ENCODE measurements at regions not wholly inside any gene's neighbourhood (a gene's known extent, or its start where the extent isn't known, plus 50 kb on each side); places are given as distances from the start of the nearest gene placed in this dataset.

GRCh38 chr3:34599595-34599994 is 801.2 kb downstream of the PDCD6IP start:
- no peak for TF ChIP-seq CTCF (conservative IDR thresholded peaks at IDR 0.05; ENCODE audit: low read length)
- no peak for DNase-seq (ENCODE audit: low read depth)
- no peak overlapping the region for H3K4me3 ChIP-seq (ENCODE audit: low read length)

GRCh38 chr3:34619990-34620389 is 821.6 kb downstream of the PDCD6IP start:
- H3K4me3 ChIP-seq (ENCODE audit: low read length), result no peak overlapping the region
- no peak for TF ChIP-seq CTCF (conservative IDR thresholded peaks at IDR 0.05; ENCODE audit: low read length)
- DNase-seq (ENCODE audit: low read depth), result no peak

DNA sequence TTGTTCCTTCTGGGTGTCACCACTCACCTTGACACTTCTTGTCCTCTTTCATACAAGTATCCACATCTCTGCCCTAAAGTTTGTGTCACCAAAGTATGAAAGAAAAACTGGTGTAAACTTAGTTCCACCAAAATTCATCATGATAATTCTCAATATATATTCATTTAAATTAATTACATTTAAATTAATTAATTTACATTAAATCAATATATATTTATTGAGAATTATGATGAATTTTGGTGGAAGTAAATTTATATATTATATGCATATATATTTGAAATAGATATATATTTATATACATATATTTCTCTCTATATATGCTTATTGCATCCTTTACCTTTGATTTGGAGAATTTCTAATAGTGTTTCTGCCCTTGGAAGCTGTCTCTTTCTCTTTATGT is 828.3 kb downstream of the PDCD6IP start:
- TF ChIP-seq CTCF (conservative IDR thresholded peaks at IDR 0.05; ENCODE audit: low read length), result no peak
- no peak for DNase-seq (ENCODE audit: low read depth)
- no peak overlapping the region for H3K4me3 ChIP-seq (ENCODE audit: low read length)

DNA sequence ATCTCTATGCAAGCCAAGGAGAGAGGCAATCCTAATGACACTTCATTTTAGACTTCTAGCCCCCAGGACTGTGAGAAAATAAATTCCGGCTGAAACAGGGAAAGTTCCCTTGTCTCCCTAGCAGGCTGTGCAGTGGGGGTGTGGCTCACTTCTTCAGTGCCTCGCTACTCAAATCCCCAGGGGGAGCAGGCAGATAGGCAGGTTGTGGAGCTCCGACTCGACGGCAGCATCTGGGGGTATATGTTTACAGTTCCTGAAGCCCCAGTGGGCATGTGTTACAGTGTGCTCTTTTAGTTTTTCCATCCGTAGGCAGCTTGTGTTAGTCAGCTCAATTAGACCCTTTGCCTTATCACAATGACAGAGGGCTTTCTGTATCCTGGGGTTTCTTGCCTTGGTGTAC is 836.5 kb downstream of the PDCD6IP start:
- H3K4me3 ChIP-seq (ENCODE audit: low read length), result no peak overlapping the region
- no peak for TF ChIP-seq CTCF (conservative IDR thresholded peaks at IDR 0.05; ENCODE audit: low read length)
- DNase-seq (ENCODE audit: low read depth), result no peak

DNA sequence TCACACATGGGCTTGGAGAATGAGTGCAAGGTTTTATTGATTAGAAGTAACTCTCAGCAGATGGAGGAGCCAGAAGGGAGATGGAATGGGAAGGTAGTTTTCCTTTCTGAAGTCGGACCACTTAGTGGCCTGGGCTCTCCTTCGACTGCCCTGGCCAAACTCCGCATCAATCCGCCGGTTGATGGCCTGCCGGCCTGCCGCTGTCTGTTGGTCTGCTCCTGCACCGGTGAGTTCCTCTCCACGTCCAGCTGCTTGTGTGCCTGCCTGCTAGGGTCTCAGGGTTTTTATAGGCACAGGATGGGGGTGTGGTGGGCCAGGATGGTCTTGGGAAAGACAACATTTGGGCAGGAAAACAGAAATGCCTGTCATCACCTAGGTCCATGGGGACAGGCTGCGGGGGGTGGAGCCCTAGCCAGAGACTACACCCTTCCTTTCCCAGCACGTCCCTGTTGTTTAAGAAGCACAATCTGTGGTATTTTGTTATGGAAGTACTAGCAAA is 837.0 kb downstream of the PDCD6IP start:
- no peak for DNase-seq (ENCODE audit: low read depth)
- no peak for TF ChIP-seq CTCF (conservative IDR thresholded peaks at IDR 0.05; ENCODE audit: low read length)

GRCh38 chr3:34646911-34647460 is 848.6 kb downstream of the PDCD6IP start:
- TF ChIP-seq CTCF (conservative IDR thresholded peaks at IDR 0.05; ENCODE audit: low read length), result no peak
- no peak overlapping the region for H3K4me3 ChIP-seq (ENCODE audit: low read length)
- no peak for DNase-seq (ENCODE audit: low read depth)

More for the DNA sequence above, 837.0 kb downstream of the PDCD6IP start:
- no peak overlapping the region for H3K4me3 ChIP-seq (ENCODE audit: low read length)

DNA sequence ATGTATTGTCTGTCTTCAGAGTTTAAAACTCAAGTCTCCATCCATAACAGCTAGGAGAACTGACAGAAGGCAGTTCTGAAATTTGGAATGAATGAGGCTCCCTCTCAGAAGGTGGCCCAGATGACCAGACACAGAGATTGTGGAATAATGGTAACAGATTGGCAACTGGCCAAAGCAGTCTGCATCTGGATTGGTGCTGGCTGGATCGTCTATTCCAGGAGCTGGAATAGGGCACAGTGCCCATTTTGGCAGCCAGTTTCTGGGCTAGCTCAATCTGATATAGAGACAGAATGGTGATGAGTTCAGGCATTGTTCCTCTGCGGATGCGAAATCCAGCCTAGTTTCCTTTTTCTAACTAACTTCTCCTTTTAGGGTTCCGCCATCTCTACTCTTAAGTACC is 851.7 kb downstream of the PDCD6IP start:
- TF ChIP-seq CTCF (conservative IDR thresholded peaks at IDR 0.05; ENCODE audit: low read length), result no peak
- no peak overlapping the region for H3K4me3 ChIP-seq (ENCODE audit: low read length)
- no peak for DNase-seq (ENCODE audit: low read depth)

Data from AG10803 (cell line).